A673 (cell line): ENCODE measurements at regions not wholly inside any gene's neighbourhood (a gene's known extent, or its start where the extent isn't known, plus 50 kb on each side); places are given as distances from the start of the nearest gene placed in this dataset.

ENCODE experiments used
- BruUV-seq: library from RNA; stranded (reverse); fragments of 400-500 nt; replicated peaks from 2 replicates; lab custom pipeline; 2021; lab: Mats Ljungman, UMichigan
- CTCF ChIA-PET: fragments of 300-600 bp; sonication (Branson Sonifier 250); formaldehyde crosslinking; loops from one replicate; lab custom pipeline; 2022; ENCODE audit warnings: antibody characterized with exemption; lab: Charles Lee
- POLR2A ChIA-PET: fragments of 300-600 bp; sonication (Branson Sonifier 250); formaldehyde crosslinking; loops from one replicate; lab custom pipeline; 2022; ENCODE audit warnings: antibody characterized with exemption; ENCODE audit not compliant: low non-redundant PET; lab: Charles Lee
- DNase-seq: peaks from one replicate; pipeline ENCODE4 v3.0.0-alpha.2; 2015; ENCODE audit warnings: low spot score
- H3K27ac ChIP-seq: fragments of 200-600 bp; sonication (generic); 2 replicates; pipeline ENCODE4 v1.5.1; 2016; ENCODE audit warnings: mixed run types, low read depth, mild to moderate bottlenecking, mixed read lengths, antibody characterized with exemption, low read length; ENCODE audit not compliant: poor library complexity, severe bottlenecking
- H3K27me3 ChIP-seq: fragments of 200-600 bp; sonication (generic); replicated peaks from 2 replicates; pipeline ENCODE4 v1.6.1; 2017; ENCODE audit warnings: mixed run types, low read depth, mild to moderate bottlenecking, mixed read lengths, antibody characterized with exemption, low read length; ENCODE audit not compliant: insufficient read depth, poor library complexity
- H3K36me3 ChIP-seq: fragments of 200-600 bp; sonication (generic); 2 replicates; pipeline ENCODE4 v1.6.1; 2016; ENCODE audit warnings: mixed run types, mild to moderate bottlenecking, mixed read lengths, antibody characterized with exemption, low read length; ENCODE audit not compliant: insufficient read depth, poor library complexity, severe bottlenecking
- H3K4me1 ChIP-seq: fragments of 200-600 bp; sonication (generic); 2 replicates; pipeline ENCODE4 v1.6.1; 2017; ENCODE audit warnings: mixed run types, mild to moderate bottlenecking, mixed read lengths, antibody characterized with exemption, low read length; ENCODE audit not compliant: insufficient read depth, poor library complexity, severe bottlenecking
- H3K4me3 ChIP-seq: fragments of 200-600 bp; sonication (generic); 2 replicates; pipeline ENCODE4 v1.5.1; 2016; ENCODE audit warnings: low read depth, mixed run types, mild to moderate bottlenecking, mixed read lengths, low read length; ENCODE audit not compliant: poor library complexity, severe bottlenecking
- H3K9me3 ChIP-seq: fragments of 200-600 bp; sonication (generic); 2 replicates; pipeline ENCODE4 v1.6.1; 2016; ENCODE audit warnings: mixed run types, low read depth, mild to moderate bottlenecking, mixed read lengths, antibody characterized with exemption, low read length; ENCODE audit not compliant: poor library complexity, severe bottlenecking
- CTCF ChIP-seq: fragments of 300-800, 200-600 bp; sonication (generic); conservative IDR thresholded peaks from 2 replicates; pipeline ENCODE4 v1.5.1; 2017; ENCODE audit warnings: low read depth, mild to moderate bottlenecking, antibody characterized with exemption, low read length, moderate library complexity, mixed read lengths
- EZH2 ChIP-seq: fragments of 200-600 bp; sonication (generic); IDR thresholded peaks from 2 replicates; pipeline ENCODE4 v1.6.1; 2017; ENCODE audit warnings: borderline replicate concordance, low read depth, mild to moderate bottlenecking, mixed read lengths, antibody characterized with exemption, low read length; ENCODE audit not compliant: poor library complexity, severe bottlenecking
- intact Hi-C: fragments of 100-400 bp; cut with micrococcal nuclease; formaldehyde crosslinking; loops from one replicate; pipeline ENCODE4 v1.10.0; 2022; ENCODE audit not compliant: unreplicated experiment

GRCh38 chr13:83503424-83503823 is 378.9 kb downstream of the SLITRK1 start:
- no peaks in the 10 kb centered on the region for H3K9me3 ChIP-seq
- TF ChIP-seq CTCF (no peak), EZH2 (no peak)
- CTCF ChIA-PET, result no interaction called here
- no TSS peak for BruUV-seq
- no peak overlapping the region for H3K4me3 ChIP-seq
- peak; percentile 16 for DNase-seq
- intact Hi-C loops, result no loop called here
- peaks cover 9% of the 10 kb centered on the region for H3K4me1 ChIP-seq
- POLR2A ChIA-PET, result no interaction called here
- no peak overlapping the region for H3K27ac ChIP-seq
- H3K36me3 ChIP-seq, result no peaks in the 10 kb centered on the region
- no peaks in the 10 kb centered on the region for H3K27me3 ChIP-seq

- ChIA-PET POLR2A (no interaction called here), CTCF (no interaction called here)
- no TSS peak for BruUV-seq
- no peak overlapping the region for H3K4me3 ChIP-seq
- DNase-seq, result peak; percentile 48
- TF ChIP-seq EZH2, result no peak
- no peak for TF ChIP-seq CTCF
- H3K9me3 ChIP-seq, result no peaks in the 10 kb centered on the region
- no peak overlapping the region for H3K27ac ChIP-seq
- H3K4me1 ChIP-seq, result peaks cover 15% of the 10 kb centered on the region
- H3K27me3 ChIP-seq, result no peaks in the 10 kb centered on the region
- no peaks in the 10 kb centered on the region for H3K36me3 ChIP-seq
- intact Hi-C loops, result no loop called here
Observed at GRCh38 chr13:83499286-83499685, 383.0 kb downstream of the SLITRK1 start.

GRCh38 chr13:83498481-83499190 is 383.6 kb downstream of the SLITRK1 start:
- intact Hi-C loops, result no loop called here
- peaks cover 15% of the 10 kb centered on the region for H3K4me1 ChIP-seq
- no peaks in the 10 kb centered on the region for H3K9me3 ChIP-seq
- no TSS peak for BruUV-seq
- ChIA-PET POLR2A (no interaction called here), CTCF (no interaction called here)
- no peak overlapping the region for H3K27ac ChIP-seq
- TF ChIP-seq CTCF, result no peak
- no peak for TF ChIP-seq EZH2
- DNase-seq, result peak; percentile 71
- no peaks in the 10 kb centered on the region for H3K36me3 ChIP-seq
- H3K27me3 ChIP-seq, result no peaks in the 10 kb centered on the region
- no peak overlapping the region for H3K4me3 ChIP-seq
